A549 (cell line): ENCODE measurements at regions not wholly inside any gene's neighbourhood (a gene's known extent, or its start where the extent isn't known, plus 50 kb on each side); places are given as distances from the start of the nearest gene placed in this dataset.

Experiments
- ATAC-seq, 2 experiments: fragments of 200-7000 bp in 1 of 2; fragments of >200 bp in 1 of 2; cut with Nextera tagmentation in 1 of 2; cut with Tn5 transposase in 1 of 2; 3 replicates each; pipeline versions ENCODE4 v1.8.0 to v1.9.1; 2018 to 2020; ENCODE audit warnings: mild to moderate bottlenecking in 1 of 2, moderate library complexity in 1 of 2
- CTCF ChIA-PET: fragments of 300-600 bp; sonication (Branson Sonifier 250); formaldehyde crosslinking; extraction: SDS; loops from one replicate; lab custom pipeline; 2021; ENCODE audit warnings: antibody characterized with exemption, inconsistent platforms; lab: Yijun Ruan, JAX
- POLR2A ChIA-PET: fragments of 350-600 bp; formaldehyde crosslinking; extraction: SDS; loops from one replicate; lab custom pipeline; 2021; ENCODE audit warnings: antibody characterized with exemption, inconsistent platforms; lab: Yijun Ruan, JAX
- DNase-seq, 2 experiments: peaks; one replicate each; pipeline versions ENCODE4 v3.0.0 to v3.0.0-alpha.2; 2011 to 2016; ENCODE audit warnings: low read depth in 1 of 2, low spot score in 1 of 2
- FAIRE-seq: peaks from 2 replicates; lab custom pipeline; 2011; peaks lifted over from hg19 to GRCh38; lab: Jason Lieb, UNC
- H3K27ac ChIP-seq, 2 experiments: fragments of >200 bp; sonication (Bioruptor Twin); formaldehyde crosslinking; 3 replicates each; pipeline ENCODE4 v1.5.1; 2016 to 2017
- H3K4me1 ChIP-seq: fragments of >200 bp; sonication (Bioruptor Twin); formaldehyde crosslinking; 3 replicates; pipeline ENCODE4 v1.6.1; 2016
- H3K4me2 ChIP-seq: fragments of >200 bp; sonication (Bioruptor Twin); formaldehyde crosslinking; 3 replicates; pipeline ENCODE4 v1.6.1; 2016
- H3K4me3 ChIP-seq: fragments of >200 bp; sonication (Bioruptor Twin); formaldehyde crosslinking; 3 replicates; pipeline ENCODE4 v1.5.1; 2016
- H3K9me3 ChIP-seq: fragments of >200 bp; sonication (Bioruptor Twin); formaldehyde crosslinking; 3 replicates; pipeline ENCODE4 v1.6.1; 2016
- BHLHE40 ChIP-seq: IDR thresholded peaks from 2 replicates; pipeline ENCODE4 v1.6.1; 2012; ENCODE audit warnings: low read depth, low read length, inconsistent platforms
- CBX2 ChIP-seq: fragments of 200-600 bp; sonication (generic); IDR thresholded peaks from 2 replicates; pipeline ENCODE4 v1.6.1; 2016; ENCODE audit warnings: low read depth, mild to moderate bottlenecking, borderline replicate concordance
- EHMT2 ChIP-seq: fragments of 200-600 bp; sonication (generic); IDR thresholded peaks from 2 replicates; pipeline ENCODE4 v1.6.1; 2016; ENCODE audit warnings: antibody characterized with exemption, low read depth, mild to moderate bottlenecking, moderate library complexity
- EP300 ChIP-seq, 2 experiments: fragments of >200 bp; sonication (Bioruptor Twin); formaldehyde crosslinking; IDR thresholded peaks; 2 replicates in 1 of 2; 3 replicates in 1 of 2; pipeline ENCODE4 v1.6.1; 2016 to 2017
- ESRRA ChIP-seq: fragments of 150-350 bp; IDR thresholded peaks from 2 replicates; pipeline ENCODE4 v1.6.1; 2014; ENCODE audit warnings: mild to moderate bottlenecking, low read length, borderline replicate concordance
- FOSB ChIP-seq: fragments of 250-450 bp; sonication (Bioruptor Pico); IDR thresholded peaks from 2 replicates; pipeline ENCODE4 v1.5.0; 2020; ENCODE audit warnings: mild to moderate bottlenecking, moderate library complexity
- FOSL2 ChIP-seq, 2 experiments: fragments of 450-650 bp in 1 of 2; fragments of >200 bp in 1 of 2; sonication (Bioruptor Twin) in 1 of 2; formaldehyde crosslinking; IDR thresholded peaks; 2 replicates each; pipeline versions ENCODE4 v1.5.0 to v1.6.1; 2016 to 2020; ENCODE audit warnings: mild to moderate bottlenecking in 1 of 2, moderate library complexity in 1 of 2
- FOXS1 ChIP-seq: fragments of 250-450 bp; sonication (Bioruptor Pico); IDR thresholded peaks from 2 replicates; pipeline ENCODE4 v1.5.0; 2020; ENCODE audit warnings: mild to moderate bottlenecking, moderate library complexity
- HES2 ChIP-seq: fragments of >200 bp; sonication (Bioruptor Twin); formaldehyde crosslinking; IDR thresholded peaks from 2 replicates; pipeline ENCODE4 v1.6.1; 2016
- HOXB13 ChIP-seq: fragments of 250-450 bp; sonication (Bioruptor Pico); IDR thresholded peaks from 2 replicates; pipeline ENCODE4 v1.5.0; 2020; ENCODE audit warnings: low read depth, mild to moderate bottlenecking, moderate library complexity
- JUN ChIP-seq, 2 experiments: fragments of >200 bp; sonication (Bioruptor Twin); formaldehyde crosslinking; IDR thresholded peaks; 2 replicates in 1 of 2; 3 replicates in 1 of 2; pipeline ENCODE4 v1.6.1; 2016 to 2017
- KDM1A ChIP-seq: fragments of 200-600 bp; sonication (generic); IDR thresholded peaks from 2 replicates; pipeline ENCODE4 v1.6.1; 2016; ENCODE audit warnings: low read depth, mild to moderate bottlenecking
- MAFK ChIP-seq: fragments of 450-650 bp; IDR thresholded peaks from 2 replicates; pipeline ENCODE4 v1.6.1; 2014; ENCODE audit not compliant: partially characterized antibody
- MAZ ChIP-seq: fragments of 150-350 bp; IDR thresholded peaks from 2 replicates; pipeline ENCODE4 v1.6.1; 2014; ENCODE audit warnings: antibody characterized with exemption, low read depth, low read length, borderline replicate concordance
- NFE2L2 ChIP-seq: fragments of 150-350 bp; conservative IDR thresholded peaks from 2 replicates; pipeline ENCODE4 v1.6.1; 2014; ENCODE audit warnings: low read length
- NPAS2 ChIP-seq: fragments of 250-450 bp; sonication (Bioruptor Pico); IDR thresholded peaks from 2 replicates; pipeline ENCODE4 v1.8.0; 2022; ENCODE audit warnings: mild to moderate bottlenecking, moderate library complexity, borderline replicate concordance
- NR3C1 ChIP-seq: fragments of >200 bp; sonication (Bioruptor Twin); formaldehyde crosslinking; IDR thresholded peaks from 3 replicates; pipeline ENCODE4 v1.6.1; 2017
- PBX3 ChIP-seq: IDR thresholded peaks from 2 replicates; pipeline ENCODE4 v1.6.1; 2012
- RAD21 ChIP-seq, 2 experiments: fragments of >200 bp in 1 of 2; sonication (Bioruptor Twin) in 1 of 2; formaldehyde crosslinking in 1 of 2; IDR thresholded peaks in 1 of 2; conservative IDR thresholded peaks in 1 of 2; 2 replicates in 1 of 2; 3 replicates in 1 of 2; pipeline ENCODE4 v1.6.1; 2012 to 2018; ENCODE audit warnings: inconsistent platforms in 1 of 2
- RARB ChIP-seq: fragments of 250-450 bp; sonication (Bioruptor Pico); IDR thresholded peaks from 2 replicates; pipeline ENCODE4 v1.8.0; 2021; ENCODE audit warnings: mild to moderate bottlenecking, moderate library complexity
- RNF2 ChIP-seq: fragments of 200-600 bp; sonication (generic); IDR thresholded peaks from 2 replicates; pipeline ENCODE4 v1.6.1; 2016; ENCODE audit warnings: low read depth, mild to moderate bottlenecking, antibody characterized with exemption, moderate library complexity, borderline replicate concordance
- TFCP2L1 ChIP-seq: fragments of 250-450 bp; sonication (Bioruptor Pico); IDR thresholded peaks from 2 replicates; pipeline ENCODE4 v1.5.0; 2021; ENCODE audit warnings: mild to moderate bottlenecking
- TP53 ChIP-seq: fragments of 250-450 bp; sonication (Bioruptor Pico); IDR thresholded peaks from 2 replicates; pipeline ENCODE4 v1.5.0; 2021; ENCODE audit warnings: mild to moderate bottlenecking, moderate library complexity
- ZC3H11A ChIP-seq: fragments of 450-650 bp; IDR thresholded peaks from 2 replicates; pipeline ENCODE4 v1.6.1; 2014; ENCODE audit warnings: antibody characterized with exemption, mild to moderate bottlenecking
- ZFP36 ChIP-seq: fragments of 450-650 bp; IDR thresholded peaks from 2 replicates; pipeline ENCODE4 v1.6.1; 2014; ENCODE audit warnings: borderline replicate concordance; ENCODE audit not compliant: partially characterized antibody
- ZSCAN20 ChIP-seq: fragments of 250-450 bp; sonication (Bioruptor Pico); IDR thresholded peaks from 2 replicates; pipeline ENCODE4 v1.8.0; 2022; ENCODE audit warnings: mild to moderate bottlenecking, moderate library complexity
- WGBS: methylation state at CpG from one replicate; pipeline ENCODE4 v1.1.6; 2017; ENCODE audit errors: missing lambda C conversion rate; 5-methylcytosine and 5-hydroxymethylcytosine counted together
- TF ChIP-seq, protein P1 (sequence below): fragments of 250-450 bp; sonication (Bioruptor Pico); IDR thresholded peaks from 2 replicates; pipeline ENCODE4 v1.5.0; 2021; ENCODE audit warnings: mild to moderate bottlenecking, moderate library complexity, borderline replicate concordance
- TF ChIP-seq, protein P2 (sequence below): fragments of >200 bp; sonication (Bioruptor Twin); formaldehyde crosslinking; IDR thresholded peaks from 3 replicates; pipeline ENCODE4 v1.5.1; 2016

- 39% methylated on average over 4 of the region's 4 CpGs for WGBS
- Histone ChIP-seq H3K9me3 (no peaks in the 10 kb centered on the region; the same call in 2 of the 3 replicates), H3K27ac (no peak overlapping the region), H3K4me2 (no peak overlapping the region), H3K4me1 (peaks cover 5% of the 10 kb centered on the region; the same call in 1 of the 3 replicates), H3K4me3 (no peak overlapping the region)
- DNase-seq (no peak), FAIRE-seq (no peak), ATAC-seq (no peak)
- POLR2A ChIA-PET: no interaction called here
- CTCF ChIA-PET: interaction anchor here (0.9 kb wide), 1 partner anchor 770 kb away, joined by 3 read pairs; no protein-coding TSS in a partner anchor
- TF ChIP-seq ESRRA (no peak), PBX3 (no peak), MAFK (no peak), TFCP2L1 (no peak), EP300 (IDR thresholded peaks at IDR 0.05) (no peak), TP53 (CRISPR knock-in tag) (no peak), ZC3H11A (no peak)
Measured at GRCh38 chr1:209051570-209051969, 531.9 kb upstream of the CAMK1G start.

GRCh38 chr1:209053587-209053986 lies 529.9 kb upstream of the CAMK1G start:
- FAIRE-seq: no peak
- no peak overlapping the region for H3K27ac ChIP-seq
- 0% methylated on average over 2 of the region's 2 CpGs for WGBS
- DNase-seq: no peak
- ChIA-PET CTCF (interaction anchor here (1.6 kb wide), 1 partner anchor 17 kb away, joined by 3 read pairs; no protein-coding TSS in a partner anchor), POLR2A (no interaction called here)
- peaks cover 5% of the 10 kb centered on the region; the same call in 1 of the 3 replicates for H3K4me1 ChIP-seq
- ATAC-seq: no peak
- no peak overlapping the region for H3K4me3 ChIP-seq
- H3K9me3 ChIP-seq: no peaks in the 10 kb centered on the region; the same call in 2 of the 3 replicates
- H3K4me2 ChIP-seq: no peak overlapping the region
- TF ChIP-seq NPAS2 (no peak), NFE2L2 (no peak), TP53 (CRISPR knock-in tag) (no peak), FOSB (CRISPR knock-in tag) (no peak), RARB (CRISPR knock-in tag) (no peak), HES2 (no peak), NR3C1 (no peak), FOSL2 (IDR thresholded peaks at IDR 0.05) (no peak), FOSL2 (CRISPR knock-in tag; IDR thresholded peaks at IDR 0.05) (no peak), FOXS1 (CRISPR knock-in tag) (no peak), CBX2 (no peak), BHLHE40 (no peak), RNF2 (no peak), KDM1A (no peak), MAZ (no peak)
- TF ChIP-seq, protein P1, sequence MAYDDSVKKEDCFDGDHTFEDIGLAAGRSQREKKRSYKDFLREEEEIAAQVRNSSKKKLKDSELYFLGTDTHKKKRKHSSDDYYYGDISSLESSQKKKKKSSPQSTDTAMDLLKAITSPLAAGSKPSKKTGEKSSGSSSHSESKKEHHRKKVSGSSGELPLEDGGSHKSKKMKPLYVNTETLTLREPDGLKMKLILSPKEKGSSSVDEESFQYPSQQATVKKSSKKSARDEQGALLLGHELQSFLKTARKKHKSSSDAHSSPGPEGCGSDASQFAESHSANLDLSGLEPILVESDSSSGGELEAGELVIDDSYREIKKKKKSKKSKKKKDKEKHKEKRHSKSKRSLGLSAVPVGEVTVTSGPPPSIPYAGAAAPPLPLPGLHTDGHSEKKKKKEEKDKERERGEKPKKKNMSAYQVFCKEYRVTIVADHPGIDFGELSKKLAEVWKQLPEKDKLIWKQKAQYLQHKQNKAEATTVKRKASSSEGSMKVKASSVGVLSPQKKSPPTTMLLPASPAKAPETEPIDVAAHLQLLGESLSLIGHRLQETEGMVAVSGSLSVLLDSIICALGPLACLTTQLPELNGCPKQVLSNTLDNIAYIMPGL (CRISPR knock-in tag): no peak
- TF ChIP-seq, all 56 proteins: peak for 0

DNA sequence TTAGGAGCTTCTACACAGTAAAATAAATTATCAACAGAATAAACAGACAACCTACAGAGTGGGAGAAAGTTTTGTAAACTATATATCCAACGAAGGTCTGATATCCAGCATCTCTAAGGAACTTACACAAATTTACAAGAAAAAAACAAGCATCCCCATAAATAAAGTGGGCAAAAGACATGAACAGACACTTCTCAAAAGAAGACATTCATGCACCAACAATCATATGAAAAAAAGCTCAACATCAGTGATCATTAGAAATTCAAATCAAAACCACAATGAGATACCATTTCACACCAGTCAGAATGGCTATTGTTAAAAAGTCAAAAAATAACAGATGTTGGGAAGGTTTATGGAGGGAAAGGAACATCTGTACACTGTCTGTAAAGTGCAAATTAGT lies 526.4 kb upstream of the CAMK1G start:
- DNase-seq (no peak), FAIRE-seq (no peak), ATAC-seq (no peak)
- Histone ChIP-seq H3K4me1 (no peaks in the 10 kb centered on the region), H3K4me3 (no peak overlapping the region), H3K4me2 (no peak overlapping the region), H3K27ac (no peak overlapping the region), H3K9me3 (no peaks in the 10 kb centered on the region; the same call in 2 of the 3 replicates)
- ChIA-PET CTCF (no interaction called here), POLR2A (no interaction called here)
- WGBS: 10% methylated on average over 1 of the region's 1 CpG
- TF ChIP-seq HOXB13 (CRISPR knock-in tag) (no peak), EHMT2 (no peak), JUN (IDR thresholded peaks at IDR 0.05) (no peak), ZC3H11A (no peak), BHLHE40 (no peak), TFCP2L1 (no peak), RARB (CRISPR knock-in tag) (no peak), ZFP36 (no peak), ZSCAN20 (CRISPR knock-in tag) (no peak), RAD21 (conservative IDR thresholded peaks at IDR 0.05 in 1 of 2, IDR thresholded peaks at IDR 0.05 in 1 of 2) (no peak)
- TF ChIP-seq, protein P2, sequence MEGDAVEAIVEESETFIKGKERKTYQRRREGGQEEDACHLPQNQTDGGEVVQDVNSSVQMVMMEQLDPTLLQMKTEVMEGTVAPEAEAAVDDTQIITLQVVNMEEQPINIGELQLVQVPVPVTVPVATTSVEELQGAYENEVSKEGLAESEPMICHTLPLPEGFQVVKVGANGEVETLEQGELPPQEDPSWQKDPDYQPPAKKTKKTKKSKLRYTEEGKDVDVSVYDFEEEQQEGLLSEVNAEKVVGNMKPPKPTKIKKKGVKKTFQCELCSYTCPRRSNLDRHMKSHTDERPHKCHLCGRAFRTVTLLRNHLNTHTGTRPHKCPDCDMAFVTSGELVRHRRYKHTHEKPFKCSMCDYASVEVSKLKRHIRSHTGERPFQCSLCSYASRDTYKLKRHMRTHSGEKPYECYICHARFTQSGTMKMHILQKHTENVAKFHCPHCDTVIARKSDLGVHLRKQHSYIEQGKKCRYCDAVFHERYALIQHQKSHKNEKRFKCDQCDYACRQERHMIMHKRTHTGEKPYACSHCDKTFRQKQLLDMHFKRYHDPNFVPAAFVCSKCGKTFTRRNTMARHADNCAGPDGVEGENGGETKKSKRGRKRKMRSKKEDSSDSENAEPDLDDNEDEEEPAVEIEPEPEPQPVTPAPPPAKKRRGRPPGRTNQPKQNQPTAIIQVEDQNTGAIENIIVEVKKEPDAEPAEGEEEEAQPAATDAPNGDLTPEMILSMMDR: no peak
- TF ChIP-seq, protein P1 (CRISPR knock-in tag): no peak
